HEK293 (cell line): ENCODE measurements at regions not wholly inside any gene's neighbourhood (a gene's known extent, or its start where the extent isn't known, plus 50 kb on each side); places are given as distances from the start of the nearest gene placed in this dataset.

Source experiments
- CTCF ChIA-PET: fragments of 350-600 bp; formaldehyde crosslinking; extraction: SDS; loops from one replicate; lab custom pipeline; 2021; ENCODE audit warnings: antibody characterized with exemption; lab: Yijun Ruan, JAX
- POLR2A ChIA-PET: fragments of 300-600 bp; formaldehyde crosslinking; extraction: SDS; loops from one replicate; lab custom pipeline; 2020; ENCODE audit warnings: antibody characterized with exemption, inconsistent platforms; lab: Yijun Ruan, JAX
- H3K27ac ChIP-seq: fragments of 200-500 bp; sonication (Bioruptor generic); 2 replicates; pipeline ENCODE4 v1.5.1; 2014; ENCODE audit warnings: low read depth, low read length, control low read depth, inconsistent platforms; ENCODE audit errors: extremely low read depth
- H3K36me3 ChIP-seq, 2 experiments: fragments of 200-500 bp in 1 of 2; sonication (Bioruptor generic) in 1 of 2; 1 replicate in 1 of 2; 2 replicates in 1 of 2; pipeline ENCODE4 v1.5.1; 2014 to 2017; ENCODE audit warnings: inconsistent platforms in 2 of 2, low read length in 2 of 2; ENCODE audit not compliant: control insufficient read depth in 2 of 2, insufficient read depth in 1 of 2
- H3K4me1 ChIP-seq: fragments of 200-500 bp; sonication (Bioruptor generic); 2 replicates; pipeline ENCODE4 v1.5.1; 2014; ENCODE audit warnings: mild to moderate bottlenecking, low read length, inconsistent platforms; ENCODE audit not compliant: control insufficient read depth, insufficient read depth
- H3K4me3 ChIP-seq: 2 replicates; pipeline ENCODE4 v1.5.1; 2011; ENCODE audit warnings: low read depth, mild to moderate bottlenecking, control low read depth, low read length, moderate library complexity
- H3K9me3 ChIP-seq: fragments of 200-500 bp; sonication (Bioruptor generic); 2 replicates; pipeline ENCODE4 v1.5.1; 2014; ENCODE audit warnings: low read depth, low read length, inconsistent platforms; ENCODE audit not compliant: control insufficient read depth, insufficient read depth
- KLF1 ChIP-seq: fragments of 450-650 bp; formaldehyde crosslinking; IDR thresholded peaks from 2 replicates; pipeline ENCODE4 v1.5.1; 2016; ENCODE audit warnings: missing biosample characterization, missing genetic modification characterization
- RBAK ChIP-seq: fragments of 450-650 bp; formaldehyde crosslinking; IDR thresholded peaks from 2 replicates; pipeline ENCODE4 v1.5.1; 2016; ENCODE audit warnings: missing biosample characterization, missing genetic modification characterization
- ZNF184 ChIP-seq: fragments of 450-650 bp; IDR thresholded peaks from 2 replicates; pipeline ENCODE4 v1.5.1; 2018; ENCODE audit warnings: missing biosample characterization, mild to moderate bottlenecking, missing genetic modification characterization
- ZNF391 ChIP-seq: fragments of 450-650 bp; formaldehyde crosslinking; IDR thresholded peaks from 2 replicates; pipeline ENCODE4 v1.5.1; 2016; ENCODE audit warnings: low read depth, missing biosample characterization, missing genetic modification characterization, borderline replicate concordance
- ZNF580 ChIP-seq: fragments of 450-650 bp; formaldehyde crosslinking; IDR thresholded peaks from 2 replicates; pipeline ENCODE4 v1.5.1; 2016; ENCODE audit warnings: missing biosample characterization, missing genetic modification characterization
- ZNF626 ChIP-seq: fragments of 450-650 bp; sonication (Bioruptor Pico); formaldehyde crosslinking; IDR thresholded peaks from 2 replicates; pipeline ENCODE4 v1.5.1; 2018; ENCODE audit warnings: missing biosample characterization, missing genetic modification characterization, inconsistent platforms
- ZNF664 ChIP-seq: fragments of 450-650 bp; formaldehyde crosslinking; IDR thresholded peaks from 2 replicates; pipeline ENCODE4 v1.5.1; 2016; ENCODE audit warnings: missing biosample characterization, missing genetic modification characterization
- ZNF791 ChIP-seq: fragments of 450-650 bp; formaldehyde crosslinking; IDR thresholded peaks from 2 replicates; pipeline ENCODE4 v1.5.1; 2016; ENCODE audit warnings: missing biosample characterization, missing genetic modification characterization
- TF ChIP-seq, protein P1 (sequence below): fragments of 450-650 bp; formaldehyde crosslinking; optimal IDR thresholded peaks from 2 replicates; pipeline ENCODE3; 2016; ENCODE audit warnings: missing biosample characterization, mild to moderate bottlenecking, missing genetic modification characterization
- TF ChIP-seq, protein P2 (sequence below): fragments of 450-650 bp; formaldehyde crosslinking; IDR thresholded peaks from 2 replicates; pipeline ENCODE4 v1.5.1; 2016; ENCODE audit warnings: missing biosample characterization, missing genetic modification characterization
- TF ChIP-seq, protein P3 (sequence below): fragments of 450-650 bp; formaldehyde crosslinking; IDR thresholded peaks from 2 replicates; pipeline ENCODE4 v1.5.1; 2016; ENCODE audit warnings: missing biosample characterization, missing genetic modification characterization
- TF ChIP-seq, protein P4 (sequence below): fragments of 450-650 bp; formaldehyde crosslinking; IDR thresholded peaks from 2 replicates; pipeline ENCODE4 v1.5.1; 2017; ENCODE audit warnings: missing biosample characterization, missing genetic modification characterization
- TF ChIP-seq, protein P5 (sequence below): fragments of 450-650 bp; formaldehyde crosslinking; conservative IDR thresholded peaks from 2 replicates; pipeline ENCODE4 v1.5.1; 2016; ENCODE audit warnings: low read depth, missing biosample characterization, missing genetic modification characterization
- TF ChIP-seq, protein P6 (sequence below): fragments of 450-650 bp; formaldehyde crosslinking; IDR thresholded peaks from 2 replicates; pipeline ENCODE4 v1.5.1; 2017; ENCODE audit warnings: missing biosample characterization, missing genetic modification characterization
- TF ChIP-seq, protein P7 (sequence below): fragments of 450-650 bp; formaldehyde crosslinking; IDR thresholded peaks from 2 replicates; pipeline ENCODE4 v1.5.1; 2016; ENCODE audit warnings: missing biosample characterization, missing genetic modification characterization, low read depth

GRCh38 chr5:100659080-100659795, 124.1 kb downstream of the FAM174A start:
- TF ChIP-seq, protein P1, sequence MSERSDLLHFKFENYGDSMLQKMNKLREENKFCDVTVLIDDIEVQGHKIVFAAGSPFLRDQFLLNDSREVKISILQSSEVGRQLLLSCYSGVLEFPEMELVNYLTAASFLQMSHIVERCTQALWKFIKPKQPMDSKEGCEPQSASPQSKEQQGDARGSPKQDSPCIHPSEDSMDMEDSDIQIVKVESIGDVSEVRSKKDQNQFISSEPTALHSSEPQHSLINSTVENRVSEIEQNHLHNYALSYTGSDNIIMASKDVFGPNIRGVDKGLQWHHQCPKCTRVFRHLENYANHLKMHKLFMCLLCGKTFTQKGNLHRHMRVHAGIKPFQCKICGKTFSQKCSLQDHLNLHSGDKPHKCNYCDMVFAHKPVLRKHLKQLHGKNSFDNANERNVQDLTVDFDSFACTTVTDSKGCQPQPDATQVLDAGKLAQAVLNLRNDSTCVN (tag by site-specific recombination), result no peak
- TF ChIP-seq ZNF580 (tag by site-specific recombination) (no peak), ZNF184 (tag by site-specific recombination) (no peak), ZNF391 (tag by site-specific recombination) (no peak)
- ChIA-PET CTCF (interaction anchor here (0.6 kb wide), 1 partner anchor 169 kb away, joined by 3 read pairs; no protein-coding TSS in a partner anchor), POLR2A (no interaction called here)
- no peaks in the 10 kb centered on the region for H3K9me3 ChIP-seq
- H3K4me3 ChIP-seq, result no peak overlapping the region
- H3K4me1 ChIP-seq, result no peaks in the 10 kb centered on the region
- no peaks in the 10 kb centered on the region for H3K36me3 ChIP-seq
- no peak overlapping the region for H3K27ac ChIP-seq

GRCh38 chr5:100664140-100664539, 129.0 kb downstream of the FAM174A start:
- ChIA-PET POLR2A (no interaction called here), CTCF (no interaction called here)
- Histone ChIP-seq H3K36me3 (no peaks in the 10 kb centered on the region), H3K9me3 (no peaks in the 10 kb centered on the region), H3K27ac (no peak overlapping the region), H3K4me1 (no peaks in the 10 kb centered on the region), H3K4me3 (no peak overlapping the region)
- TF ChIP-seq ZNF664 (tag by site-specific recombination), result no peak
- TF ChIP-seq, protein P2, sequence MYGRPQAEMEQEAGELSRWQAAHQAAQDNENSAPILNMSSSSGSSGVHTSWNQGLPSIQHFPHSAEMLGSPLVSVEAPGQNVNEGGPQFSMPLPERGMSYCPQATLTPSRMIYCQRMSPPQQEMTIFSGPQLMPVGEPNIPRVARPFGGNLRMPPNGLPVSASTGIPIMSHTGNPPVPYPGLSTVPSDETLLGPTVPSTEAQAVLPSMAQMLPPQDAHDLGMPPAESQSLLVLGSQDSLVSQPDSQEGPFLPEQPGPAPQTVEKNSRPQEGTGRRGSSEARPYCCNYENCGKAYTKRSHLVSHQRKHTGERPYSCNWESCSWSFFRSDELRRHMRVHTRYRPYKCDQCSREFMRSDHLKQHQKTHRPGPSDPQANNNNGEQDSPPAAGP (tag by site-specific recombination), result no peak
- TF ChIP-seq, protein P3, sequence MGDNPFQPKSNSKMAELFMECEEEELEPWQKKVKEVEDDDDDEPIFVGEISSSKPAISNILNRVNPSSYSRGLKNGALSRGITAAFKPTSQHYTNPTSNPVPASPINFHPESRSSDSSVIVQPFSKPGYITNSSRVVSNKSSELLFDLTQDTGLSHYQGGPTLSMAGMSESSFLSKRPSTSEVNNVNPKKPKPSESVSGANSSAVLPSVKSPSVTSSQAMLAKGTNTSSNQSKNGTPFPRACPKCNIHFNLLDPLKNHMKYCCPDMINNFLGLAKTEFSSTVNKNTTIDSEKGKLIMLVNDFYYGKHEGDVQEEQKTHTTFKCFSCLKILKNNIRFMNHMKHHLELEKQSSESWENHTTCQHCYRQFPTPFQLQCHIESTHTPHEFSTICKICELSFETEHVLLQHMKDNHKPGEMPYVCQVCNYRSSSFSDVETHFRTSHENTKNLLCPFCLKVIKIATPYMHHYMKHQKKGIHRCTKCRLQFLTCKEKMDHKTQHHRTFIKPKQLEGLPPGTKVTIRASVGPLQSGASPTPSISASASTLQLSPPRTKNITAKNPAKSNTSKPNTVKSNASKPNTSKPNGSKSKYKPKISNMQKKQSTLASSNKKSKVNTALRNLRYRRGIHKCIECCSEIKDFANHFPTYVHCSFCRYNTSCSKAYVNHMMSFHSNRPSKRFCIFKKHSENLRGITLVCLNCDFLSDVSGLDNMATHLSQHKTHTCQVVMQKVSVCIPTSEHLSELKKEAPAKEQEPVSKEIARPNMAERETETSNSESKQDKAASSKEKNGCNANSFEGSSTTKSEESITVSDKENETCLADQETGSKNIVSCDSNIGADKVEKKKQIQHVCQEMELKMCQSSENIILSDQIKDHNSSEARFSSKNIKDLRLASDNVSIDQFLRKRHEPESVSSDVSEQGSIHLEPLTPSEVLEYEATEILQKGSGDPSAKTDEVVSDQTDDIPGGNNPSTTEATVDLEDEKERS (tag by site-specific recombination), result no peak
- no peak for TF ChIP-seq ZNF791 (tag by site-specific recombination)
- TF ChIP-seq RBAK (tag by site-specific recombination), result no peak
- TF ChIP-seq, protein P4, sequence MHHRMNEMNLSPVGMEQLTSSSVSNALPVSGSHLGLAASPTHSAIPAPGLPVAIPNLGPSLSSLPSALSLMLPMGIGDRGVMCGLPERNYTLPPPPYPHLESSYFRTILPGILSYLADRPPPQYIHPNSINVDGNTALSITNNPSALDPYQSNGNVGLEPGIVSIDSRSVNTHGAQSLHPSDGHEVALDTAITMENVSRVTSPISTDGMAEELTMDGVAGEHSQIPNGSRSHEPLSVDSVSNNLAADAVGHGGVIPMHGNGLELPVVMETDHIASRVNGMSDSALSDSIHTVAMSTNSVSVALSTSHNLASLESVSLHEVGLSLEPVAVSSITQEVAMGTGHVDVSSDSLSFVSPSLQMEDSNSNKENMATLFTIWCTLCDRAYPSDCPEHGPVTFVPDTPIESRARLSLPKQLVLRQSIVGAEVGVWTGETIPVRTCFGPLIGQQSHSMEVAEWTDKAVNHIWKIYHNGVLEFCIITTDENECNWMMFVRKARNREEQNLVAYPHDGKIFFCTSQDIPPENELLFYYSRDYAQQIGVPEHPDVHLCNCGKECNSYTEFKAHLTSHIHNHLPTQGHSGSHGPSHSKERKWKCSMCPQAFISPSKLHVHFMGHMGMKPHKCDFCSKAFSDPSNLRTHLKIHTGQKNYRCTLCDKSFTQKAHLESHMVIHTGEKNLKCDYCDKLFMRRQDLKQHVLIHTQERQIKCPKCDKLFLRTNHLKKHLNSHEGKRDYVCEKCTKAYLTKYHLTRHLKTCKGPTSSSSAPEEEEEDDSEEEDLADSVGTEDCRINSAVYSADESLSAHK, result no peak
- TF ChIP-seq KLF1 (tag by site-specific recombination), result no peak
- TF ChIP-seq, protein P5, sequence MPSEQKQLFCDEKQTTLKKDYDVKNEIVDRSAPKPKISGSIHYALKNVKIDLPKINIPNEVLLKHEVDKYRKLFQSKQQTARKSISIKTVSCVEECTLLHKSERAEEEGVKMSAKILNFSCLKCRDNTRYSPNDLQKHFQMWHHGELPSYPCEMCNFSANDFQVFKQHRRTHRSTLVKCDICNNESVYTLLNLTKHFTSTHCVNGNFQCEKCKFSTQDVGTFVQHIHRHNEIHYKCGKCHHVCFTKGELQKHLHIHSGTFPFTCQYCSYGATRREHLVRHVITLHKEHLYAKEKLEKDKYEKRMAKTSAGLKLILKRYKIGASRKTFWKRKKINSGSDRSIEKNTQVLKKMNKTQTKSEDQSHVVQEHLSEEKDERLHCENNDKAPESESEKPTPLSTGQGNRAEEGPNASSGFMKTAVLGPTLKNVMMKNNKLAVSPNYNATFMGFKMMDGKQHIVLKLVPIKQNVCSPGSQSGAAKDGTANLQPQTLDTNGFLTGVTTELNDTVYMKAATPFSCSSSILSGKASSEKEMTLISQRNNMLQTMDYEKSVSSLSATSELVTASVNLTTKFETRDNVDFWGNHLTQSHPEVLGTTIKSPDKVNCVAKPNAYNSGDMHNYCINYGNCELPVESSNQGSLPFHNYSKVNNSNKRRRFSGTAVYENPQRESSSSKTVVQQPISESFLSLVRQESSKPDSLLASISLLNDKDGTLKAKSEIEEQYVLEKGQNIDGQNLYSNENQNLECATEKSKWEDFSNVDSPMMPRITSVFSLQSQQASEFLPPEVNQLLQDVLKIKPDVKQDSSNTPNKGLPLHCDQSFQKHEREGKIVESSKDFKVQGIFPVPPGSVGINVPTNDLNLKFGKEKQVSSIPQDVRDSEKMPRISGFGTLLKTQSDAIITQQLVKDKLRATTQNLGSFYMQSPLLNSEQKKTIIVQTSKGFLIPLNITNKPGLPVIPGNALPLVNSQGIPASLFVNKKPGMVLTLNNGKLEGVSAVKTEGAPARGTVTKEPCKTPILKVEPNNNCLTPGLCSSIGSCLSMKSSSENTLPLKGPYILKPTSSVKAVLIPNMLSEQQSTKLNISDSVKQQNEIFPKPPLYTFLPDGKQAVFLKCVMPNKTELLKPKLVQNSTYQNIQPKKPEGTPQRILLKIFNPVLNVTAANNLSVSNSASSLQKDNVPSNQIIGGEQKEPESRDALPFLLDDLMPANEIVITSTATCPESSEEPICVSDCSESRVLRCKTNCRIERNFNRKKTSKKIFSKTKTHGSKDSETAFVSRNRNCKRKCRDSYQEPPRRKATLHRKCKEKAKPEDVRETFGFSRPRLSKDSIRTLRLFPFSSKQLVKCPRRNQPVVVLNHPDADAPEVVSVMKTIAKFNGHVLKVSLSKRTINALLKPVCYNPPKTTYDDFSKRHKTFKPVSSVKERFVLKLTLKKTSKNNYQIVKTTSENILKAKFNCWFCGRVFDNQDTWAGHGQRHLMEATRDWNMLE, result no peak
- TF ChIP-seq, protein P6, sequence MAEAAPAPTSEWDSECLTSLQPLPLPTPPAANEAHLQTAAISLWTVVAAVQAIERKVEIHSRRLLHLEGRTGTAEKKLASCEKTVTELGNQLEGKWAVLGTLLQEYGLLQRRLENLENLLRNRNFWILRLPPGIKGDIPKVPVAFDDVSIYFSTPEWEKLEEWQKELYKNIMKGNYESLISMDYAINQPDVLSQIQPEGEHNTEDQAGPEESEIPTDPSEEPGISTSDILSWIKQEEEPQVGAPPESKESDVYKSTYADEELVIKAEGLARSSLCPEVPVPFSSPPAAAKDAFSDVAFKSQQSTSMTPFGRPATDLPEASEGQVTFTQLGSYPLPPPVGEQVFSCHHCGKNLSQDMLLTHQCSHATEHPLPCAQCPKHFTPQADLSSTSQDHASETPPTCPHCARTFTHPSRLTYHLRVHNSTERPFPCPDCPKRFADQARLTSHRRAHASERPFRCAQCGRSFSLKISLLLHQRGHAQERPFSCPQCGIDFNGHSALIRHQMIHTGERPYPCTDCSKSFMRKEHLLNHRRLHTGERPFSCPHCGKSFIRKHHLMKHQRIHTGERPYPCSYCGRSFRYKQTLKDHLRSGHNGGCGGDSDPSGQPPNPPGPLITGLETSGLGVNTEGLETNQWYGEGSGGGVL, result no peak
- TF ChIP-seq ZNF626 (tag by site-specific recombination), result no peak
- TF ChIP-seq, protein P7, sequence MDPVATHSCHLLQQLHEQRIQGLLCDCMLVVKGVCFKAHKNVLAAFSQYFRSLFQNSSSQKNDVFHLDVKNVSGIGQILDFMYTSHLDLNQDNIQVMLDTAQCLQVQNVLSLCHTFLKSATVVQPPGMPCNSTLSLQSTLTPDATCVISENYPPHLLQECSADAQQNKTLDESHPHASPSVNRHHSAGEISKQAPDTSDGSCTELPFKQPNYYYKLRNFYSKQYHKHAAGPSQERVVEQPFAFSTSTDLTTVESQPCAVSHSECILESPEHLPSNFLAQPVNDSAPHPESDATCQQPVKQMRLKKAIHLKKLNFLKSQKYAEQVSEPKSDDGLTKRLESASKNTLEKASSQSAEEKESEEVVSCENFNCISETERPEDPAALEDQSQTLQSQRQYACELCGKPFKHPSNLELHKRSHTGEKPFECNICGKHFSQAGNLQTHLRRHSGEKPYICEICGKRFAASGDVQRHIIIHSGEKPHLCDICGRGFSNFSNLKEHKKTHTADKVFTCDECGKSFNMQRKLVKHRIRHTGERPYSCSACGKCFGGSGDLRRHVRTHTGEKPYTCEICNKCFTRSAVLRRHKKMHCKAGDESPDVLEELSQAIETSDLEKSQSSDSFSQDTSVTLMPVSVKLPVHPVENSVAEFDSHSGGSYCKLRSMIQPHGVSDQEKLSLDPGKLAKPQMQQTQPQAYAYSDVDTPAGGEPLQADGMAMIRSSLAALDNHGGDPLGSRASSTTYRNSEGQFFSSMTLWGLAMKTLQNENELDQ (tag by site-specific recombination), result no peak
